Activated B cell treated with CpG ODN at 0.5 μM for 24 hours (primary cell): ENCODE measurements at regions not wholly inside any gene's neighbourhood (a gene's known extent, or its start where the extent isn't known, plus 50 kb on each side); places are given as distances from the start of the nearest gene placed in this dataset.

Source experiments
- ATAC-seq: fragments of 200-7000 bp; cut with Tn5 transposase; one replicate; pipeline ENCODE4 v1.10.0; 2021; ENCODE audit warnings: low read depth, mild to moderate bottlenecking, moderate library complexity
- CTCF ChIA-PET: fragments of 350-600 bp; sonication (Branson Sonifier 250); formaldehyde crosslinking; loops from one replicate; lab custom pipeline; 2021; ENCODE audit warnings: antibody characterized with exemption; lab: Charles Lee
- POLR2A ChIA-PET: fragments of 350-600 bp; sonication (Branson Sonifier 250); formaldehyde crosslinking; loops from one replicate; lab custom pipeline; 2021; ENCODE audit warnings: antibody characterized with exemption; lab: Charles Lee
- DNase-seq: peaks from one replicate; pipeline ENCODE4 v3.0.0; 2022
- H3K27ac Mint-ChIP-seq: one replicate; pipeline ENCODE4 v1.8.0; 2020; ENCODE audit warnings: mixed read lengths
- H3K27me3 Mint-ChIP-seq: one replicate; pipeline ENCODE4 v1.8.0; 2021; ENCODE audit warnings: mixed read lengths
- H3K36me3 Mint-ChIP-seq: one replicate; pipeline ENCODE4 v1.8.0; 2021; ENCODE audit warnings: low read depth, mixed read lengths
- H3K4me1 Mint-ChIP-seq: one replicate; pipeline ENCODE4 v1.8.0; 2021; ENCODE audit warnings: mixed read lengths
- H3K4me3 Mint-ChIP-seq: one replicate; pipeline ENCODE4 v1.8.0; 2020; ENCODE audit warnings: mild to moderate bottlenecking, mixed read lengths
- H3K9me3 Mint-ChIP-seq: one replicate; pipeline ENCODE4 v1.8.0; 2020; ENCODE audit warnings: mixed read lengths
- intact Hi-C: fragments of 100-400 bp; cut with micrococcal nuclease; formaldehyde crosslinking; loops from one replicate; pipeline ENCODE4 v1.15.1; 2024
- TF ChIP-seq, protein P1 (sequence below): fragments of 200-600 bp; IDR thresholded peaks from one replicate; pipeline ENCODE4 v1.8.0; 2022; ENCODE audit warnings: antibody characterized with exemption, mild to moderate bottlenecking

DNA sequence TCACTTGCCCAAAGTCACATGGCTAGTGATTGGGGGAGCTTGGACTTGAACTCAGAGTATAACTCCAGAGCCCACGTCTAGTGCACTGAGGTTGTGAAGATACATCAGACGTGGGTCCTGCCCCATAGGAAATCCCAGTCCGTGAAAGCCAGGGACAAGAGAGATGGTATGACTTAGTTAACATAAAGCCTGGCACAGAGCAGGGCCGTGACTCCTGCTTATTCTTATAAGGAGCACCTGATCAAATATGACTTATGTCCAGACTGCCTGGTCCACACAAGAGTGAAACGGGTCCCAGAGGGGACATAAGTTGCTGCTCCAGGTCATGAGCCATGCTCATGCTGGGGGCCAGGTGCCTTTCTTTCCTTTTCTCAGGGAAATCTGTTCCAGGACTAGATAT is 166.3 kb upstream of the USP24 start:
- CTCF ChIA-PET = interaction anchor here (3.7 kb wide), 1 partner anchor 1203 kb away, joined by 32 read pairs; no protein-coding TSS in a partner anchor

DNA sequence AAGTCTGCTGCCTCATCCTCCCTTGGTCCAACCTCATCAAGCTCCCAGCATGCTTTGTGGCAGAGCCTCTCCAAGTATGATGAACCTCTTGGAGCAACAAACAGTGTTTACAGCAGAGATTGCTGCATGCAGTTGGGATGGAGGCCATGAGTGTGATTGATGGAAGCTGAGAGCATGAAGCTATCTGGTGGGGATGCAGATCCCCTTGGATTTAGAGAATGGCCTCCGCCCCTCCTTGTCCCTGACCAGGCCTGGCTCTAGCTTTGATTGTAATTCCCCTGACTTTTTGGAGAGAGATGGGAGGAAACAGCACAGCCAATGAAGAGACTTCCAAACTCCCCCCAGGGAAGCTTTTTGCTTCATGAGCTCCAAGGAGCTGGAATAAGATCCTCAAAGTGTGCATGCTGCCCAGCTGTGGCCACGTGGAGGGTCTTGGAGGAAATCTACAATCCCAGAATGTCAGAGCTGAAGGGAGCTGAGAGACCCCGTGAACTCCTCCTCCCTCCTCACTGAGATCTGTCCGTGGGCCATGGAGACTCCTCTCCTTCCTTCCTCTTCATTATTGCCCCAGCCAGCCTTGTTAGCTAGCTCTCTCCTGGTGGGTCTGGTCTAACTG is 165.3 kb upstream of the USP24 start:
- H3K27me3 Mint-ChIP-seq = peaks cover 3% of the 10 kb centered on the region
- no peak overlapping the region for H3K4me3 Mint-ChIP-seq
- H3K36me3 Mint-ChIP-seq = no peaks in the 10 kb centered on the region
- H3K4me1 Mint-ChIP-seq = no peaks in the 10 kb centered on the region
- H3K27ac Mint-ChIP-seq = no peak overlapping the region
- no peaks in the 10 kb centered on the region for H3K9me3 Mint-ChIP-seq
- ATAC-seq (no peak), DNase-seq (no peak)
- intact Hi-C loops = no loop called here
- ChIA-PET POLR2A (no interaction called here), CTCF (interaction anchor here (1.1 to 3.7 kb wide), 2 partner anchors 67 to 1204 kb away, joined by 3 to 32 read pairs; no protein-coding TSS in a partner anchor)
- TF ChIP-seq, protein P1, sequence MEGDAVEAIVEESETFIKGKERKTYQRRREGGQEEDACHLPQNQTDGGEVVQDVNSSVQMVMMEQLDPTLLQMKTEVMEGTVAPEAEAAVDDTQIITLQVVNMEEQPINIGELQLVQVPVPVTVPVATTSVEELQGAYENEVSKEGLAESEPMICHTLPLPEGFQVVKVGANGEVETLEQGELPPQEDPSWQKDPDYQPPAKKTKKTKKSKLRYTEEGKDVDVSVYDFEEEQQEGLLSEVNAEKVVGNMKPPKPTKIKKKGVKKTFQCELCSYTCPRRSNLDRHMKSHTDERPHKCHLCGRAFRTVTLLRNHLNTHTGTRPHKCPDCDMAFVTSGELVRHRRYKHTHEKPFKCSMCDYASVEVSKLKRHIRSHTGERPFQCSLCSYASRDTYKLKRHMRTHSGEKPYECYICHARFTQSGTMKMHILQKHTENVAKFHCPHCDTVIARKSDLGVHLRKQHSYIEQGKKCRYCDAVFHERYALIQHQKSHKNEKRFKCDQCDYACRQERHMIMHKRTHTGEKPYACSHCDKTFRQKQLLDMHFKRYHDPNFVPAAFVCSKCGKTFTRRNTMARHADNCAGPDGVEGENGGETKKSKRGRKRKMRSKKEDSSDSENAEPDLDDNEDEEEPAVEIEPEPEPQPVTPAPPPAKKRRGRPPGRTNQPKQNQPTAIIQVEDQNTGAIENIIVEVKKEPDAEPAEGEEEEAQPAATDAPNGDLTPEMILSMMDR = no peak

More for the DNA sequence above, 166.3 kb upstream of the USP24 start:
- POLR2A ChIA-PET = no interaction called here
- H3K27me3 Mint-ChIP-seq = peaks cover 3% of the 10 kb centered on the region
- TF ChIP-seq, protein P1 = no peak
- intact Hi-C loops = no loop called here
- no peaks in the 10 kb centered on the region for H3K4me1 Mint-ChIP-seq
- no peaks in the 10 kb centered on the region for H3K36me3 Mint-ChIP-seq
- DNase-seq (no peak), ATAC-seq (no peak)
- no peak overlapping the region for H3K27ac Mint-ChIP-seq
- no peak overlapping the region for H3K4me3 Mint-ChIP-seq
- no peaks in the 10 kb centered on the region for H3K9me3 Mint-ChIP-seq

DNA sequence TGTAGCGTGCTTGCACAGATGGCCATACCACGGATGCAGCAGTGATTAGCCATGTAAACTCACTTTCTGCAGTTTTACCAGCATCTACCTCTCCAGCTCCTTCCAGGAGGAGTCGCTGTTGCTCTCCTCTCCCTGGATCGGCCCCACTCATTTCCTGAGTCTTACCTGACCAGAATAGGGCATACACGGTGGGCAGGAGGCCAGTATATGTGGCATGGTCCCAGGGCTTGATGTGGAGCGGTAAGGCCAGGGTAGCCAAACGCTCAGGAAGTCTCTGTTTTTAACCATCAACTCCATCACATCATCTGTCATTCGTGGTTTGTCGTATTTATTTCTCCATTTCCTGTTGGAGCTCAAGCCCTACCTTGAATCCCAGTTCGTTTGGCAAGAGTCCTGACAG is 163.4 kb upstream of the USP24 start:
- Mint-ChIP-seq H3K4me3 (no peak overlapping the region), H3K36me3 (no peaks in the 10 kb centered on the region), H3K27ac (no peak overlapping the region), H3K4me1 (no peaks in the 10 kb centered on the region), H3K9me3 (no peaks in the 10 kb centered on the region), H3K27me3 (peaks cover 1% of the 10 kb centered on the region)
- no peak for DNase-seq
- intact Hi-C loops = loop anchor here (2.0 kb wide), 1 partner anchor 90 kb away; no protein-coding TSS in a partner anchor
- POLR2A ChIA-PET = no interaction called here
- TF ChIP-seq, protein P1 = no peak
- ATAC-seq = no peak
- CTCF ChIA-PET = interaction anchor here (1.1 to 3.7 kb wide), 2 partner anchors 290 to 1206 kb away, joined by 3 to 32 read pairs; no protein-coding TSS in a partner anchor

DNA sequence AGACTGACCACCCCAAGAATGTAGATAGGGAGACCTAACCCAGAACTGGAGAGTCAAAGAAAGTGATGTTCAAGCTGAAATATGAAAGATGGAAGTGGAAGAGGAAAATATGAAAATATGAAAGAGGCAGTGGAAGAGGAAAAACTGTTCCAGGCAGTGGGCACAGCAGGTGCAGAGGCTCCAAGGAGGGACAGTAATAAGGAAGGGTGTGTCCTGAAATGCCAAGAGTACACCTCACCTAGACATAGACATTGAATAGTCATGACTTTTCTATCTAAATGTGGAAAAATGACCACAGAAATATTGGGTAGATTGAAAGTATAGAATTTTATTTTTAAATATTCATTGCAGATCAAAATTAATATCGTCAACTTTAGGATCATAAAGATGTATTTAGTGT is 161.7 kb upstream of the USP24 start:
- peaks cover 1% of the 10 kb centered on the region for H3K27me3 Mint-ChIP-seq
- H3K4me3 Mint-ChIP-seq = no peak overlapping the region
- no peak for ATAC-seq
- intact Hi-C loops = no loop called here
- H3K27ac Mint-ChIP-seq = no peak overlapping the region
- no peaks in the 10 kb centered on the region for H3K4me1 Mint-ChIP-seq
- TF ChIP-seq, protein P1 = no peak
- CTCF ChIA-PET = interaction anchor here (0.5 to 5.3 kb wide), 5 partner anchors 19 to 1327 kb away, joined by 3 to 83 read pairs (median 4); no protein-coding TSS in a partner anchor
- no peaks in the 10 kb centered on the region for H3K9me3 Mint-ChIP-seq
- no peaks in the 10 kb centered on the region for H3K36me3 Mint-ChIP-seq
- POLR2A ChIA-PET = no interaction called here
- DNase-seq = no peak

DNA sequence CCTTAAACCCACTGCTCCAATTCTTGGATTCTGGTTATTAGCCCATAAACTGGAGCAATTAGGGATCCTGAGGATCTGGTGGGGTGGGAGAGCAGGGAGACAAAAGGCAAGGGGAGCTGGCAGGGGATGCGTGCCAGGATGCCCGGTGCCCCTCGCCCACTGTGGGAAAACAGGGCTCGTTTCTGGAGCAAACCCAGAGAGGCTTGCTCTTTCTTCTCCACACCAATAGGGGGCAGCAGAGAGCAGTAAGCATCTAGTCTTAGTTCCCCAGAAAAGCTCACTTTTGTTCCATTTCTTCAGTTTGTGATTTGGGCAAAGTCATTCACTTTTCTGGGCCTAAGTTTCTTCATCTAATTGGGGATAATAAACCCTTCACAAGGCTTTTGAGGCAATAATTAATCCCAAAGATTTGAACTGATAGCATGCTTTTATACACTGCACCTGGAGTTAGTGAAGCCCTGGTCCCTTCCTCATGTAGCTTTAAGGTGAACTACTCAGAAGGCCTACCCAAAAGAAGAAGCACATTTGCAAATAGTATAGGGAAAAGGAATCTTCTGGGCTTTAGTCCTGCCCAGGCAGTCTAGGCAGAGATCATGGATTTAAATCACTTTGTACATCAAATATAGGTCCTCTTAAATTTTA is 160.6 kb upstream of the USP24 start:
- Mint-ChIP-seq H3K4me1 (no peaks in the 10 kb centered on the region), H3K4me3 (no peak overlapping the region), H3K9me3 (no peaks in the 10 kb centered on the region), H3K27ac (no peak overlapping the region), H3K27me3 (peaks cover 1% of the 10 kb centered on the region), H3K36me3 (no peaks in the 10 kb centered on the region)
- ATAC-seq (peak; percentile 49), DNase-seq (no peak)
- ChIA-PET POLR2A (interaction anchor here (1.2 kb wide), 1 partner anchor 1209 kb away, joined by 3 read pairs; no protein-coding TSS in a partner anchor), CTCF (interaction anchor here (0.7 to 5.3 kb wide), 12 partner anchors 10 to 1330 kb away, joined by 3 to 83 read pairs (median 4); no protein-coding TSS in a partner anchor)
- TF ChIP-seq, protein P1 = peak; percentile 33
- intact Hi-C loops = loop anchor here (1.0 kb wide), 3 partner anchors 235 to 1334 kb away; no protein-coding TSS in a partner anchor
